WTC11 (cell line): ENCODE measurements at regions not wholly inside any gene's neighbourhood (a gene's known extent, or its start where the extent isn't known, plus 50 kb on each side); places are given as distances from the start of the nearest gene placed in this dataset.

Source experiments
- CTCF ChIP-seq: fragments of 200-600 bp; IDR thresholded peaks from 2 replicates; pipeline ENCODE4 v1.8.0; 2022; ENCODE audit warnings: antibody characterized with exemption
- ERG ChIP-seq: fragments of 250-450 bp; sonication (Bioruptor Pico); IDR thresholded peaks from 2 replicates; pipeline ENCODE4 v1.8.0; 2021; ENCODE audit warnings: mild to moderate bottlenecking
- ETV6 ChIP-seq: sonication (generic); formaldehyde crosslinking; IDR thresholded peaks from 2 replicates; pipeline ENCODE4 v1.8.1; 2022; ENCODE audit warnings: mild to moderate bottlenecking, missing genetic modification reagents
- HMGXB4 ChIP-seq: sonication (generic); formaldehyde crosslinking; IDR thresholded peaks from 2 replicates; pipeline ENCODE4 v1.8.1; 2023; ENCODE audit warnings: mild to moderate bottlenecking, moderate library complexity, missing genetic modification reagents
- NFYB ChIP-seq: sonication (generic); formaldehyde crosslinking; conservative IDR thresholded peaks from 2 replicates; pipeline ENCODE4 v1.8.0; 2022; ENCODE audit warnings: low read depth, missing genetic modification reagents
- SMAD3 ChIP-seq: sonication (generic); formaldehyde crosslinking; IDR thresholded peaks from 2 replicates; pipeline ENCODE4 v1.8.0; 2022; ENCODE audit warnings: missing genetic modification reagents, mild to moderate bottlenecking, borderline replicate concordance
- TP53 ChIP-seq: sonication (generic); formaldehyde crosslinking; IDR thresholded peaks from 2 replicates; pipeline ENCODE4 v1.8.1; 2023; ENCODE audit warnings: mild to moderate bottlenecking, missing genetic modification reagents
- USF2 ChIP-seq: sonication (generic); formaldehyde crosslinking; IDR thresholded peaks from 2 replicates; pipeline ENCODE4 v1.8.1; 2023; ENCODE audit warnings: mild to moderate bottlenecking, missing genetic modification reagents, moderate library complexity
- ZMAT4 ChIP-seq: fragments of 250-450 bp; sonication (Bioruptor Pico); IDR thresholded peaks from 2 replicates; pipeline ENCODE4 v1.9.0; 2021; ENCODE audit warnings: mild to moderate bottlenecking

GRCh38 chr20:7174554-7174953, 407.1 kb downstream of the BMP2 start:
- TF ChIP-seq NFYB (CRISPR knock-in tag) (no peak), USF2 (CRISPR knock-in tag) (no peak), ETV6 (CRISPR knock-in tag) (no peak), CTCF (no peak), TP53 (CRISPR knock-in tag) (no peak), ERG (CRISPR knock-in tag) (no peak), SMAD3 (CRISPR knock-in tag) (no peak), HMGXB4 (CRISPR knock-in tag) (no peak), ZMAT4 (CRISPR knock-in tag) (no peak)
